GM12878 (cell line): ENCODE measurements at regions not wholly inside any gene's neighbourhood (a gene's known extent, or its start where the extent isn't known, plus 50 kb on each side); places are given as distances from the start of the nearest gene placed in this dataset.
"Not testable (repeated sequence)": the region's sequence is repeated elsewhere in the genome, so short reads cannot be mapped to it uniquely, and the experiment has no call there.

Experiments
- CBFB ChIP-seq: IDR thresholded peaks from 2 replicates; pipeline ENCODE4 v1.6.1; 2016; ENCODE audit warnings: antibody characterized with exemption, low read depth
- CBX3 ChIP-seq: fragments of 200-600 bp; sonication (generic); IDR thresholded peaks from 2 replicates; pipeline ENCODE4 v1.6.1; 2016; ENCODE audit warnings: low read depth, borderline replicate concordance
- CBX5 ChIP-seq: sonication (generic); IDR thresholded peaks from 2 replicates; pipeline ENCODE4 v1.6.1; 2016; ENCODE audit warnings: low read depth, moderate library complexity, mild to moderate bottlenecking, inconsistent platforms
- FOXM1 ChIP-seq: IDR thresholded peaks from 2 replicates; pipeline ENCODE4 v1.6.1; 2012; ENCODE audit warnings: low read depth, mild to moderate bottlenecking, inconsistent platforms, low read length, moderate library complexity
- KAT2A ChIP-seq: conservative IDR thresholded peaks from 2 replicates; pipeline ENCODE4 v1.6.1; 2011; ENCODE audit warnings: low read depth, low read length; ENCODE audit not compliant: control insufficient read depth
- MEF2B ChIP-seq: fragments of 450-650 bp; IDR thresholded peaks from 2 replicates; pipeline ENCODE4 v1.6.1; 2018; ENCODE audit warnings: mild to moderate bottlenecking, moderate library complexity; ENCODE audit not compliant: partially characterized antibody, poor library complexity, severe bottlenecking
- NRF1 ChIP-seq: conservative IDR thresholded peaks from 2 replicates; pipeline ENCODE4 v1.6.1; 2011; ENCODE audit warnings: mild to moderate bottlenecking, low read depth, low read length, improper control_type of control experiment
- POU2F2 ChIP-seq: IDR thresholded peaks from 3 replicates; pipeline ENCODE4 v1.6.1; 2011; ENCODE audit warnings: low read depth, mild to moderate bottlenecking, low read length, borderline replicate concordance
- RCOR1 ChIP-seq: conservative IDR thresholded peaks from 2 replicates; pipeline ENCODE4 v1.6.1; 2012; ENCODE audit warnings: low read depth, low read length, improper control_type of control experiment
- TBL1XR1 ChIP-seq: IDR thresholded peaks from 2 replicates; pipeline ENCODE4 v1.6.1; 2012; ENCODE audit warnings: low read depth, low read length, improper control_type of control experiment
- TF ChIP-seq, protein P1 (sequence below), 3 experiments: IDR thresholded peaks in 2 of 3; conservative IDR thresholded peaks in 1 of 3; 2 replicates each; pipeline ENCODE4 v1.5.1; 2011; ENCODE audit warnings: low read depth in 3 of 3, low read length in 3 of 3, mild to moderate bottlenecking in 3 of 3, control low read depth in 2 of 3, moderate library complexity in 2 of 3, inconsistent platforms in 1 of 3, mixed read lengths in 1 of 3; ENCODE audit not compliant: control insufficient read depth in 2 of 3, insufficient read depth in 1 of 3; ENCODE audit errors: extremely low read depth in 1 of 3
- TF ChIP-seq, protein P2 (sequence below): IDR thresholded peaks from 2 replicates; pipeline ENCODE4 v1.6.1; 2011; ENCODE audit warnings: low read depth, low read length, improper control_type of control experiment, borderline replicate concordance
- TF ChIP-seq, protein P3 (sequence below): fragments of 450-650 bp; IDR thresholded peaks from 2 replicates; pipeline ENCODE4 v1.6.1; 2016; ENCODE audit warnings: mild to moderate bottlenecking
- TF ChIP-seq, protein P4 (sequence below): fragments of 450-650 bp; IDR thresholded peaks from 2 replicates; pipeline ENCODE4 v1.6.1; 2017; ENCODE audit warnings: antibody characterized with exemption, mild to moderate bottlenecking, moderate library complexity

DNA sequence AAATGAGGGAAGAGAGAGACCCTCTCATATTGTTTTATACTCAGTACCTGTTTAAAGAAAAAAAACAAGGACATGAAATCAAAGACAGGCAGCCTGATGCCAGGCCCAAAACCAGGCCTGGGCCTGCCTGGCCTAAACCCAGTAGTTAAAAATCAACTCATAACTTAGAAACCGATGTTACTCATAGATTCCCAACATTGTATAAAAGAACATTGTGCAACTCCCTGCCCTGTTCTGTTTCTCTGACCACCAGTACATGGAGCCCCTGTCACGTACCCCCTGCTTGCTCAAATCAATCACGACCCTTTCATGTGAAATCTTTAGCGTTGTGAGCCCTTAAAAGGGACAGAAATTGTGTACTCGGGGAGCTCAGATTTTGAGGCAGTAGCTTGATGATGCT lies 291.4 kb upstream of the SGCG start:
- not testable (repeated sequence) for TF ChIP-seq CBFB, POU2F2, MEF2B, KAT2A, CBX5, TBL1XR1, NRF1, RCOR1, CBX3, FOXM1
- TF ChIP-seq, protein P1, sequence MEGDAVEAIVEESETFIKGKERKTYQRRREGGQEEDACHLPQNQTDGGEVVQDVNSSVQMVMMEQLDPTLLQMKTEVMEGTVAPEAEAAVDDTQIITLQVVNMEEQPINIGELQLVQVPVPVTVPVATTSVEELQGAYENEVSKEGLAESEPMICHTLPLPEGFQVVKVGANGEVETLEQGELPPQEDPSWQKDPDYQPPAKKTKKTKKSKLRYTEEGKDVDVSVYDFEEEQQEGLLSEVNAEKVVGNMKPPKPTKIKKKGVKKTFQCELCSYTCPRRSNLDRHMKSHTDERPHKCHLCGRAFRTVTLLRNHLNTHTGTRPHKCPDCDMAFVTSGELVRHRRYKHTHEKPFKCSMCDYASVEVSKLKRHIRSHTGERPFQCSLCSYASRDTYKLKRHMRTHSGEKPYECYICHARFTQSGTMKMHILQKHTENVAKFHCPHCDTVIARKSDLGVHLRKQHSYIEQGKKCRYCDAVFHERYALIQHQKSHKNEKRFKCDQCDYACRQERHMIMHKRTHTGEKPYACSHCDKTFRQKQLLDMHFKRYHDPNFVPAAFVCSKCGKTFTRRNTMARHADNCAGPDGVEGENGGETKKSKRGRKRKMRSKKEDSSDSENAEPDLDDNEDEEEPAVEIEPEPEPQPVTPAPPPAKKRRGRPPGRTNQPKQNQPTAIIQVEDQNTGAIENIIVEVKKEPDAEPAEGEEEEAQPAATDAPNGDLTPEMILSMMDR (IDR thresholded peaks at IDR 0.05 in 2 of 3, conservative IDR thresholded peaks at IDR 0.05 in 1 of 3; ENCODE audit: control insufficient read depth in 2 of 3, extremely low read depth in 1 of 3, insufficient read depth in 1 of 3, low read depth in 3 of 3, low read length in 3 of 3): not testable (repeated sequence)
- TF ChIP-seq, protein P2, sequence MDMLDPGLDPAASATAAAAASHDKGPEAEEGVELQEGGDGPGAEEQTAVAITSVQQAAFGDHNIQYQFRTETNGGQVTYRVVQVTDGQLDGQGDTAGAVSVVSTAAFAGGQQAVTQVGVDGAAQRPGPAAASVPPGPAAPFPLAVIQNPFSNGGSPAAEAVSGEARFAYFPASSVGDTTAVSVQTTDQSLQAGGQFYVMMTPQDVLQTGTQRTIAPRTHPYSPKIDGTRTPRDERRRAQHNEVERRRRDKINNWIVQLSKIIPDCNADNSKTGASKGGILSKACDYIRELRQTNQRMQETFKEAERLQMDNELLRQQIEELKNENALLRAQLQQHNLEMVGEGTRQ: not testable (repeated sequence)
- TF ChIP-seq, protein P3, sequence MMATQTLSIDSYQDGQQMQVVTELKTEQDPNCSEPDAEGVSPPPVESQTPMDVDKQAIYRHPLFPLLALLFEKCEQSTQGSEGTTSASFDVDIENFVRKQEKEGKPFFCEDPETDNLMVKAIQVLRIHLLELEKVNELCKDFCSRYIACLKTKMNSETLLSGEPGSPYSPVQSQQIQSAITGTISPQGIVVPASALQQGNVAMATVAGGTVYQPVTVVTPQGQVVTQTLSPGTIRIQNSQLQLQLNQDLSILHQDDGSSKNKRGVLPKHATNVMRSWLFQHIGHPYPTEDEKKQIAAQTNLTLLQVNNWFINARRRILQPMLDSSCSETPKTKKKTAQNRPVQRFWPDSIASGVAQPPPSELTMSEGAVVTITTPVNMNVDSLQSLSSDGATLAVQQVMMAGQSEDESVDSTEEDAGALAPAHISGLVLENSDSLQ: not testable (repeated sequence)
- TF ChIP-seq, protein P4, sequence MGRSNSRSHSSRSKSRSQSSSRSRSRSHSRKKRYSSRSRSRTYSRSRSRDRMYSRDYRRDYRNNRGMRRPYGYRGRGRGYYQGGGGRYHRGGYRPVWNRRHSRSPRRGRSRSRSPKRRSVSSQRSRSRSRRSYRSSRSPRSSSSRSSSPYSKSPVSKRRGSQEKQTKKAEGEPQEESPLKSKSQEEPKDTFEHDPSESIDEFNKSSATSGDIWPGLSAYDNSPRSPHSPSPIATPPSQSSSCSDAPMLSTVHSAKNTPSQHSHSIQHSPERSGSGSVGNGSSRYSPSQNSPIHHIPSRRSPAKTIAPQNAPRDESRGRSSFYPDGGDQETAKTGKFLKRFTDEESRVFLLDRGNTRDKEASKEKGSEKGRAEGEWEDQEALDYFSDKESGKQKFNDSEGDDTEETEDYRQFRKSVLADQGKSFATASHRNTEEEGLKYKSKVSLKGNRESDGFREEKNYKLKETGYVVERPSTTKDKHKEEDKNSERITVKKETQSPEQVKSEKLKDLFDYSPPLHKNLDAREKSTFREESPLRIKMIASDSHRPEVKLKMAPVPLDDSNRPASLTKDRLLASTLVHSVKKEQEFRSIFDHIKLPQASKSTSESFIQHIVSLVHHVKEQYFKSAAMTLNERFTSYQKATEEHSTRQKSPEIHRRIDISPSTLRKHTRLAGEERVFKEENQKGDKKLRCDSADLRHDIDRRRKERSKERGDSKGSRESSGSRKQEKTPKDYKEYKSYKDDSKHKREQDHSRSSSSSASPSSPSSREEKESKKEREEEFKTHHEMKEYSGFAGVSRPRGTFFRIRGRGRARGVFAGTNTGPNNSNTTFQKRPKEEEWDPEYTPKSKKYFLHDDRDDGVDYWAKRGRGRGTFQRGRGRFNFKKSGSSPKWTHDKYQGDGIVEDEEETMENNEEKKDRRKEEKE: not testable (repeated sequence)
